ENCODE measurements at regions not wholly inside any gene's neighbourhood (a gene's known extent, or its start where the extent isn't known, plus 50 kb on each side); places are given as distances from the start of the nearest gene placed in this dataset.

DNA sequence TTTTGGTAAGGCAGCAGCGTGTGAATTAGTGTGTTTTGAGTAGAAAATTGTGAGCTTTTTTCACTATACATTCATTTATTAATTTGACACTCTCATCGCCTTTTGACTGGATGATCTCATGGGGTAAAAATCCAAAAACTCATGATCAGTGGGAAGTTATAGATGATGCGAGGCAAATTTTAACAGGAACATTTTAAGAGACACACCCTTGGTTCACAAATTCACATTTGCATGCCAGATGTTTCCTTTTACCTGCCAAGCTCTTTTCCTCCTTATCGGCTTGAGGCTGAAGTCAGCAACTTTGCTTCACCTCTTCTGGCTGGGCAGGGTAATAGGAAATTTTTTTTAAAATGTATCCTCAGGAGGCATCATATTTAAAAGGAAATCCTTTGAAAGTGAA, 318.0 kb upstream of the HS3ST1 start:
- TF ChIP-seq, protein P1, sequence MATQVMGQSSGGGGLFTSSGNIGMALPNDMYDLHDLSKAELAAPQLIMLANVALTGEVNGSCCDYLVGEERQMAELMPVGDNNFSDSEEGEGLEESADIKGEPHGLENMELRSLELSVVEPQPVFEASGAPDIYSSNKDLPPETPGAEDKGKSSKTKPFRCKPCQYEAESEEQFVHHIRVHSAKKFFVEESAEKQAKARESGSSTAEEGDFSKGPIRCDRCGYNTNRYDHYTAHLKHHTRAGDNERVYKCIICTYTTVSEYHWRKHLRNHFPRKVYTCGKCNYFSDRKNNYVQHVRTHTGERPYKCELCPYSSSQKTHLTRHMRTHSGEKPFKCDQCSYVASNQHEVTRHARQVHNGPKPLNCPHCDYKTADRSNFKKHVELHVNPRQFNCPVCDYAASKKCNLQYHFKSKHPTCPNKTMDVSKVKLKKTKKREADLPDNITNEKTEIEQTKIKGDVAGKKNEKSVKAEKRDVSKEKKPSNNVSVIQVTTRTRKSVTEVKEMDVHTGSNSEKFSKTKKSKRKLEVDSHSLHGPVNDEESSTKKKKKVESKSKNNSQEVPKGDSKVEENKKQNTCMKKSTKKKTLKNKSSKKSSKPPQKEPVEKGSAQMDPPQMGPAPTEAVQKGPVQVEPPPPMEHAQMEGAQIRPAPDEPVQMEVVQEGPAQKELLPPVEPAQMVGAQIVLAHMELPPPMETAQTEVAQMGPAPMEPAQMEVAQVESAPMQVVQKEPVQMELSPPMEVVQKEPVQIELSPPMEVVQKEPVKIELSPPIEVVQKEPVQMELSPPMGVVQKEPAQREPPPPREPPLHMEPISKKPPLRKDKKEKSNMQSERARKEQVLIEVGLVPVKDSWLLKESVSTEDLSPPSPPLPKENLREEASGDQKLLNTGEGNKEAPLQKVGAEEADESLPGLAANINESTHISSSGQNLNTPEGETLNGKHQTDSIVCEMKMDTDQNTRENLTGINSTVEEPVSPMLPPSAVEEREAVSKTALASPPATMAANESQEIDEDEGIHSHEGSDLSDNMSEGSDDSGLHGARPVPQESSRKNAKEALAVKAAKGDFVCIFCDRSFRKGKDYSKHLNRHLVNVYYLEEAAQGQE (IDR thresholded peaks at IDR 0.05; ENCODE audit: insufficient read depth in 1 of 2, low read depth in 2 of 2, low read length in 2 of 2), result no peak
- TF ChIP-seq TAF1 (IDR thresholded peaks at IDR 0.05; ENCODE audit: borderline replicate concordance, insufficient read depth, low read length) (no peak), SIN3A (IDR thresholded peaks at IDR 0.05; ENCODE audit: borderline replicate concordance, insufficient read depth, low read length) (no peak), POLR2AphosphoS5 (IDR thresholded peaks at IDR 0.05; ENCODE audit: low read depth, low read length) (no peak), FOXP2 (optimal IDR thresholded peaks at IDR 0.05; ENCODE audit: borderline replicate concordance, extremely low read depth, extremely low read length, insufficient read depth) (no peak)

- TF ChIP-seq TAF1 (IDR thresholded peaks at IDR 0.05; ENCODE audit: borderline replicate concordance, insufficient read depth, low read length), result no peak
- TF ChIP-seq, protein P1 (IDR thresholded peaks at IDR 0.05; ENCODE audit: insufficient read depth in 1 of 2, low read depth in 2 of 2, low read length in 2 of 2), result no peak
- TF ChIP-seq SIN3A (IDR thresholded peaks at IDR 0.05; ENCODE audit: borderline replicate concordance, insufficient read depth, low read length), result no peak
- TF ChIP-seq FOXP2 (optimal IDR thresholded peaks at IDR 0.05; ENCODE audit: borderline replicate concordance, extremely low read depth, extremely low read length, insufficient read depth), result no peak
- TF ChIP-seq POLR2AphosphoS5 (IDR thresholded peaks at IDR 0.05; ENCODE audit: low read depth, low read length), result no peak
These were observed 315.3 kb upstream of the HS3ST1 start for GRCh38 chr4:11743976-11744375.

GRCh38 chr4:11743236-11743635, 314.5 kb upstream of the HS3ST1 start:
- TF ChIP-seq SIN3A (IDR thresholded peaks at IDR 0.05; ENCODE audit: borderline replicate concordance, insufficient read depth, low read length), result no peak
- TF ChIP-seq FOXP2 (optimal IDR thresholded peaks at IDR 0.05; ENCODE audit: borderline replicate concordance, extremely low read depth, extremely low read length, insufficient read depth), result no peak
- TF ChIP-seq TAF1 (IDR thresholded peaks at IDR 0.05; ENCODE audit: borderline replicate concordance, insufficient read depth, low read length), result no peak
- TF ChIP-seq, protein P1 (IDR thresholded peaks at IDR 0.05; ENCODE audit: insufficient read depth in 1 of 2, low read depth in 2 of 2, low read length in 2 of 2), result no peak
- TF ChIP-seq POLR2AphosphoS5 (IDR thresholded peaks at IDR 0.05; ENCODE audit: low read depth, low read length), result no peak

GRCh38 chr4:11741190-11741652, 312.5 kb upstream of the HS3ST1 start:
- no peak for TF ChIP-seq POLR2AphosphoS5 (IDR thresholded peaks at IDR 0.05; ENCODE audit: low read depth, low read length)
- no peak for TF ChIP-seq FOXP2 (optimal IDR thresholded peaks at IDR 0.05; ENCODE audit: borderline replicate concordance, extremely low read depth, extremely low read length, insufficient read depth)
- no peak for TF ChIP-seq SIN3A (IDR thresholded peaks at IDR 0.05; ENCODE audit: borderline replicate concordance, insufficient read depth, low read length)
- TF ChIP-seq TAF1 (IDR thresholded peaks at IDR 0.05; ENCODE audit: borderline replicate concordance, insufficient read depth, low read length), result no peak
- TF ChIP-seq, protein P1 (IDR thresholded peaks at IDR 0.05; ENCODE audit: insufficient read depth in 1 of 2, low read depth in 2 of 2, low read length in 2 of 2), result no peak

GRCh38 chr4:11739992-11740391, 311.3 kb upstream of the HS3ST1 start:
- TF ChIP-seq POLR2AphosphoS5 (IDR thresholded peaks at IDR 0.05; ENCODE audit: low read depth, low read length), result no peak
- TF ChIP-seq SIN3A (IDR thresholded peaks at IDR 0.05; ENCODE audit: borderline replicate concordance, insufficient read depth, low read length), result no peak
- TF ChIP-seq TAF1 (IDR thresholded peaks at IDR 0.05; ENCODE audit: borderline replicate concordance, insufficient read depth, low read length), result no peak
- no peak for TF ChIP-seq FOXP2 (optimal IDR thresholded peaks at IDR 0.05; ENCODE audit: borderline replicate concordance, extremely low read depth, extremely low read length, insufficient read depth)
- TF ChIP-seq, protein P1 (IDR thresholded peaks at IDR 0.05; ENCODE audit: insufficient read depth in 1 of 2, low read depth in 2 of 2, low read length in 2 of 2), result no peak
